ENCODE measurements at regions not wholly inside any gene's neighbourhood (a gene's known extent, or its start where the extent isn't known, plus 50 kb on each side); places are given as distances from the start of the nearest gene placed in this dataset.

GRCh38 chr11:92819830-92820229 is 149.6 kb upstream of the MTNR1B start:
- Histone ChIP-seq H3K9me3 (no peaks in the 10 kb centered on the region), H3K27me3 (no peaks in the 10 kb centered on the region), H3K27ac (no peak overlapping the region), H3K36me3 (no peaks in the 10 kb centered on the region), H3K4me3 (no peak overlapping the region), H3K4me1 (ENCODE audit: insufficient read depth) (no peaks in the 10 kb centered on the region)
- intact Hi-C loops (cut with DNase I) = no loop called here
- WGBS, 3 donors = 65 to 78% (median 69%) methylated on average over 2 of the region's 2 CpGs
- TF ChIP-seq EP300 (IDR thresholded peaks at IDR 0.05) (no peak), POLR2A (IDR thresholded peaks at IDR 0.05) (no peak)
- TF ChIP-seq, protein P1, sequence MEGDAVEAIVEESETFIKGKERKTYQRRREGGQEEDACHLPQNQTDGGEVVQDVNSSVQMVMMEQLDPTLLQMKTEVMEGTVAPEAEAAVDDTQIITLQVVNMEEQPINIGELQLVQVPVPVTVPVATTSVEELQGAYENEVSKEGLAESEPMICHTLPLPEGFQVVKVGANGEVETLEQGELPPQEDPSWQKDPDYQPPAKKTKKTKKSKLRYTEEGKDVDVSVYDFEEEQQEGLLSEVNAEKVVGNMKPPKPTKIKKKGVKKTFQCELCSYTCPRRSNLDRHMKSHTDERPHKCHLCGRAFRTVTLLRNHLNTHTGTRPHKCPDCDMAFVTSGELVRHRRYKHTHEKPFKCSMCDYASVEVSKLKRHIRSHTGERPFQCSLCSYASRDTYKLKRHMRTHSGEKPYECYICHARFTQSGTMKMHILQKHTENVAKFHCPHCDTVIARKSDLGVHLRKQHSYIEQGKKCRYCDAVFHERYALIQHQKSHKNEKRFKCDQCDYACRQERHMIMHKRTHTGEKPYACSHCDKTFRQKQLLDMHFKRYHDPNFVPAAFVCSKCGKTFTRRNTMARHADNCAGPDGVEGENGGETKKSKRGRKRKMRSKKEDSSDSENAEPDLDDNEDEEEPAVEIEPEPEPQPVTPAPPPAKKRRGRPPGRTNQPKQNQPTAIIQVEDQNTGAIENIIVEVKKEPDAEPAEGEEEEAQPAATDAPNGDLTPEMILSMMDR (IDR thresholded peaks at IDR 0.05) = no peak
- DNase-seq = no peak

DNA sequence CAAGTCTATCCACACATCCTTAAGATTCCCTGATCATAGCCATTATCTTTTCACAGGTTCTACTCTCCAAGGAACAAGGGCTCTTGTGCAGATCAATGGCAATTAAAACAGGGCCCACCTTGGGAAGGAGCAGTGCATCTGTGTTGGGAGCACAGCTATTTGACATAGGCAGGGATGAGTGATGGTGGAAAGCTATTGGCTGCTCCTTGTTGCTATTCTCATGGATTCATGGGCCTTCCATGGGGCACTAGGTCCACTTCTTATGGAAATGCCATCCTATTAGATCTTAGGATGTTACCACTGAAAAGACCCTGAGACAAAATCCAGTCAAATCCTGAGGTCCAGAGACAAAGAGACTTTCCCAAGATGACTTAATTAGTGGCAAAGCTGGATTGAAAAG is 148.6 kb upstream of the MTNR1B start:
- Histone ChIP-seq H3K4me1 (ENCODE audit: insufficient read depth) (no peaks in the 10 kb centered on the region), H3K36me3 (no peaks in the 10 kb centered on the region), H3K27me3 (no peaks in the 10 kb centered on the region), H3K9me3 (no peaks in the 10 kb centered on the region), H3K4me3 (no peak overlapping the region), H3K27ac (no peak overlapping the region)
- TF ChIP-seq, protein P1 (IDR thresholded peaks at IDR 0.05) = no peak
- no peak for TF ChIP-seq POLR2A (IDR thresholded peaks at IDR 0.05)
- TF ChIP-seq EP300 (IDR thresholded peaks at IDR 0.05) = no peak
- no peak for DNase-seq
- intact Hi-C loops (cut with DNase I) = no loop called here

- WGBS, 3 donors = 83 to 90% (median 89%) methylated on average over 3 of the region's 3 CpGs
- H3K27ac ChIP-seq = no peak overlapping the region
- no peaks in the 10 kb centered on the region for H3K4me1 ChIP-seq (ENCODE audit: insufficient read depth)
- H3K4me3 ChIP-seq = no peak overlapping the region
- no peaks in the 10 kb centered on the region for H3K27me3 ChIP-seq
- TF ChIP-seq EP300 (IDR thresholded peaks at IDR 0.05) (no peak), POLR2A (IDR thresholded peaks at IDR 0.05) (no peak)
- TF ChIP-seq, protein P1 (IDR thresholded peaks at IDR 0.05) = no peak
- no peaks in the 10 kb centered on the region for H3K9me3 ChIP-seq
- intact Hi-C loops (cut with DNase I) = no loop called here
- no peaks in the 10 kb centered on the region for H3K36me3 ChIP-seq
- DNase-seq = no peak
These were observed 147.0 kb upstream of the MTNR1B start for GRCh38 chr11:92822410-92822809.

DNA sequence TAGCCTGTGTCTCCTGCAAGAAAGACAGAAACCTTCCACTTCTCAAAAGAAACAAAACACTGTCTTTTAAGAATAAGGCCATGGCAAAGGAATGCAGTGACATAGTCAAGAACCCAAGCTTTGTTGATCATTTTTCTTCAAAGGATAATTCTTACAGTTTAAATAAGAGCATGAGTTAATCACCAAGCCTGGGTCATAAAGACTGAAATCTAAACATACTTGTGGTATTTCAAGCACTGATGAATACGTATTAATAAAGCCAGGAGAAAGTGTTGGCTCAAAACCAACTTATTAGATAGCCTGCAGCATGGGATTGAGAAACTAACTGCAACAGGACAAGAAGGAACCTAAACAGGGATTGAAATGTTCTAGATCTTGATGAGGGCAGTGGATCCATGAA is 143.3 kb upstream of the MTNR1B start:
- WGBS, 3 donors = 19 to 33% (median 21%) methylated on average over 1 of the region's 1 CpG
- no peak for TF ChIP-seq POLR2A (IDR thresholded peaks at IDR 0.05)
- no peak for TF ChIP-seq EP300 (IDR thresholded peaks at IDR 0.05)
- TF ChIP-seq, protein P1 (IDR thresholded peaks at IDR 0.05) = no peak
- Histone ChIP-seq H3K36me3 (no peaks in the 10 kb centered on the region), H3K27me3 (no peaks in the 10 kb centered on the region), H3K4me1 (ENCODE audit: insufficient read depth) (no peaks in the 10 kb centered on the region), H3K9me3 (no peaks in the 10 kb centered on the region), H3K27ac (no peak overlapping the region), H3K4me3 (no peak overlapping the region)
- no peak for DNase-seq
- intact Hi-C loops (cut with DNase I) = no loop called here

DNA sequence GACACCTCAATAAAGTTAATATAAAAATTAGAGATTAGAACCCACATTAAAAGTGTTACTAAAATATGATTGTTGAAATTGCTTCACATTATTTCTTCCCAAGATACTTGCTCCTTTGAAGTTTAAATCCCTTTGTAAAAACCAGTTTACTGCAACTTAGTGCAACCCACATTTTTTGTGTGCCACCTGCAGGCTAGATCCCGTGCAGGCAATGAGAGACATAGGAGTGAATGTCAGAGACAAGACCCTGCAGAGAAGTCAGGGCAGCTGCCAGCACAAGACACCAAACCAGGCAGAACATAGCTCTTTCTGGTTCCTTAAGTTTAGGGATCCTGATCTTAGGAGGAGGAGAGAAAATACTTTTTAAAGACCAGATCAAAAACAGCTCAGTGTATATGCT is 142.8 kb upstream of the MTNR1B start:
- WGBS, 3 donors = 61 to 77% (median 64%) methylated on average over 1 of the region's 1 CpG
- intact Hi-C loops (cut with DNase I) = no loop called here
- Histone ChIP-seq H3K4me1 (ENCODE audit: insufficient read depth) (no peaks in the 10 kb centered on the region), H3K27me3 (no peaks in the 10 kb centered on the region), H3K36me3 (no peaks in the 10 kb centered on the region), H3K27ac (no peak overlapping the region), H3K4me3 (no peak overlapping the region), H3K9me3 (no peaks in the 10 kb centered on the region)
- TF ChIP-seq POLR2A (IDR thresholded peaks at IDR 0.05) = no peak
- TF ChIP-seq, protein P1 (IDR thresholded peaks at IDR 0.05) = no peak
- no peak for TF ChIP-seq EP300 (IDR thresholded peaks at IDR 0.05)
- no peak for DNase-seq
